Neural crest cell (in vitro differentiated cells): ENCODE measurements at regions not wholly inside any gene's neighbourhood (a gene's known extent, or its start where the extent isn't known, plus 50 kb on each side); places are given as distances from the start of the nearest gene placed in this dataset.
A peak's percentile ranks its signal among the peaks of the same experiment; 100 is the strongest.

ENCODE experiments used
- DNase-seq: peaks from one replicate; pipeline ENCODE4 v3.0.0; 2021; ENCODE audit warnings: low read depth, mixed read lengths, low spot score
- H3K27ac Mint-ChIP-seq: one replicate; pipeline ENCODE4 v1.8.0; 2021; ENCODE audit warnings: mild to moderate bottlenecking, mixed read lengths; ENCODE audit not compliant: unreplicated experiment
- H3K27me3 Mint-ChIP-seq: 2 replicates; pipeline ENCODE4 v1.8.0; 2021; ENCODE audit warnings: low read depth, mild to moderate bottlenecking, mixed read lengths
- H3K36me3 Mint-ChIP-seq: 2 replicates; pipeline ENCODE4 v1.8.0; 2021; ENCODE audit warnings: low read depth, mild to moderate bottlenecking, mixed read lengths
- H3K4me1 Mint-ChIP-seq: 2 replicates; pipeline ENCODE4 v1.8.0; 2021; ENCODE audit warnings: mixed read lengths
- H3K4me3 Mint-ChIP-seq: one replicate; pipeline ENCODE4 v1.8.0; 2021; ENCODE audit warnings: mild to moderate bottlenecking, mixed read lengths
- H3K9me3 Mint-ChIP-seq: 2 replicates; pipeline ENCODE4 v1.8.0; 2021; ENCODE audit warnings: mixed read lengths
- TF ChIP-seq, protein P1 (sequence below): fragments of 200-600 bp; sonication (generic); conservative IDR thresholded peaks from 2 replicates; pipeline ENCODE4 v1.5.0; 2021; ENCODE audit warnings: antibody characterized with exemption, mild to moderate bottlenecking

DNA sequence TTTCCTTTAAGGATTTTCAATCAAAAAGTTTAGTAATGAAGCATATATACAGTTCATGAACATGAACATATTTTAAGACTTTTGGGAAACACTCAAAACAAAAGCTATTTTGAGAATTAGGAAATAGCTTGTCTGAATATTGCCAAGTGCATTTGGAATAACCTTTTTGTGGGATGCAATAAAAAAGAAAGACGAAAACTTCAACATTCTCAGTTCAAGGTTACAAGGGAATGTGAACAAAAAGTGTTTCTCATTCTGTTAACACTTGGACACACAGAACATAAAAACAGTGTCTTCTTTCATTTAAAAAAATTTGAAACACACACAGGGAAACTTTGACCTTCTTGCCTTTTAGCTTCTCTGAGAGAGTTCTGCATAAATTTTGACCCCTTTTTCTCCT, 72.7 kb upstream of the TCF21 start:
- Mint-ChIP-seq H3K9me3 (peaks cover 3% of the 10 kb centered on the region), H3K36me3 (no peaks in the 10 kb centered on the region), H3K27ac (no peak overlapping the region), H3K4me1 (peaks cover 6% of the 10 kb centered on the region), H3K4me3 (no peak overlapping the region), H3K27me3 (no peaks in the 10 kb centered on the region)
- no peak for DNase-seq
- TF ChIP-seq, protein P1, sequence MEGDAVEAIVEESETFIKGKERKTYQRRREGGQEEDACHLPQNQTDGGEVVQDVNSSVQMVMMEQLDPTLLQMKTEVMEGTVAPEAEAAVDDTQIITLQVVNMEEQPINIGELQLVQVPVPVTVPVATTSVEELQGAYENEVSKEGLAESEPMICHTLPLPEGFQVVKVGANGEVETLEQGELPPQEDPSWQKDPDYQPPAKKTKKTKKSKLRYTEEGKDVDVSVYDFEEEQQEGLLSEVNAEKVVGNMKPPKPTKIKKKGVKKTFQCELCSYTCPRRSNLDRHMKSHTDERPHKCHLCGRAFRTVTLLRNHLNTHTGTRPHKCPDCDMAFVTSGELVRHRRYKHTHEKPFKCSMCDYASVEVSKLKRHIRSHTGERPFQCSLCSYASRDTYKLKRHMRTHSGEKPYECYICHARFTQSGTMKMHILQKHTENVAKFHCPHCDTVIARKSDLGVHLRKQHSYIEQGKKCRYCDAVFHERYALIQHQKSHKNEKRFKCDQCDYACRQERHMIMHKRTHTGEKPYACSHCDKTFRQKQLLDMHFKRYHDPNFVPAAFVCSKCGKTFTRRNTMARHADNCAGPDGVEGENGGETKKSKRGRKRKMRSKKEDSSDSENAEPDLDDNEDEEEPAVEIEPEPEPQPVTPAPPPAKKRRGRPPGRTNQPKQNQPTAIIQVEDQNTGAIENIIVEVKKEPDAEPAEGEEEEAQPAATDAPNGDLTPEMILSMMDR = no peak

DNA sequence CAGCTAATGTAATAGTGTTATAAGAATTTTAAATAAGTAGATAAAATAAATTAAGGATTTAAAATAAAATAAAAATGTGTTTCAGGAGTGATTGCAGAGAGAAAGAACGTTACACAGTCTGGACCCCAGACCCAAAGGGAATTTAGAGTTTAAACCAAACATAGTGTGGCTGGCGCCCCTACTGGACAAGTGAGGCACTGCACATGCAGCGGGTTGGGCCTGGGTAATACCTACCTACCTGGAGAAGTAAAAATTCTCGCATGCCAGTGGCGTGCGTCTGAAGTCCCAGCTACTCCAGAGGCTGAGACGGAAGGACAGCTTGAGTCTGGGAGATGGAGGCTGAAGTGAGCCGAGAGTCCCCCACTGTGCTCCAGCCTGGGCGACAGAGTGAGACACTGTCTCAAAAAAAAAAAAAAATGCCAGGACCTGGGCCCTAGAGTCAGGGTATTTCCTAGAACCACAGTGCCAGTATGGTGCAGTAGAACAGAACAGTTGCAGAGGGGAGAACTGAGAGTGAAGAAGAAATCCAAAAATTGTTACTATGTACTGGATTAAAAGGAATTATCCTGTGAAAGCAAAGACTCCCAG, 71.4 kb upstream of the TCF21 start:
- no peaks in the 10 kb centered on the region for H3K36me3 Mint-ChIP-seq
- H3K4me3 Mint-ChIP-seq = no peak overlapping the region
- H3K4me1 Mint-ChIP-seq = peaks cover 6% of the 10 kb centered on the region
- no peak overlapping the region for H3K27ac Mint-ChIP-seq
- no peaks in the 10 kb centered on the region for H3K9me3 Mint-ChIP-seq
- TF ChIP-seq, protein P1 = peak; percentile 72
- peak; percentile 41 for DNase-seq
- H3K27me3 Mint-ChIP-seq = no peaks in the 10 kb centered on the region

DNA sequence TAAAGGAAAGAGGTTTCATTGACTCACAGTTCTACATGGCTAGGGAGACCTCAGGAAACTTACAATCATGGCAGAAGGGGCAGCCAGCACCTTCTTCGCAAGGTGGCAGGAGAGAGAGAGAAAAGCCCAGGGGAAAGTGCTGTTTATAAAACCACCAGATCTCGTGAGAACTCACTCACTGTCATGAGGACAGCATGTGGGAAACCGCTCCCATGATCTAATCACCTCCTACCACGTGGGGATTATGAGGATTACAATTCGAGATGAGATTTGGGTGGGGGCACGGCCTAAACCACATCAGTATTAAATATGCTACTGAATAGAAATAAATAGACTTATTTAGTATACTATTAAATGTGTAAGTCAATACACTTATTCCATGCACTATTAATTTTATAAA, 70.6 kb upstream of the TCF21 start:
- Mint-ChIP-seq H3K4me1 (peaks cover 6% of the 10 kb centered on the region), H3K36me3 (no peaks in the 10 kb centered on the region), H3K9me3 (no peaks in the 10 kb centered on the region), H3K4me3 (no peak overlapping the region), H3K27me3 (no peaks in the 10 kb centered on the region), H3K27ac (no peak overlapping the region)
- DNase-seq = no peak
- TF ChIP-seq, protein P1 = no peak

DNA sequence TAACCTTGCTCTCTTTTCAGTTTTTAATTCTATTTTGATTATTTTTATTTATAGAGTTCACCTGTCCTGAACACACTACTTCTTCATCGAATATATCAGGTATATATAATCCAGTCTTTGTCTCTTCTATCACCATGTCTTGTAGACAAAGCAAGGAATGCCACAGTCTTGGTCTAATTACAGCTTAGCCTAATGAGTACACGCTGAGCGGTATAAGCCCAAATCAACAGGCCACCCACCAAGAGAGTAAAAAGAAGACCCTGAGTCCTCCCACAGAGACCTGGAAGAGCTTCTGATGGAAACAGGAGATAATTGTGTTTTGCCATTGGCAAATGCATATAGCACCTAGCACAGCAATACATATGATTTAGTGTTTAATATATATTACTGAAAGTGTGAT, 68.7 kb upstream of the TCF21 start:
- Mint-ChIP-seq H3K9me3 (no peaks in the 10 kb centered on the region), H3K4me3 (no peak overlapping the region), H3K27me3 (no peaks in the 10 kb centered on the region), H3K4me1 (peaks cover 6% of the 10 kb centered on the region), H3K36me3 (no peaks in the 10 kb centered on the region), H3K27ac (no peak overlapping the region)
- no peak for DNase-seq
- TF ChIP-seq, protein P1 = no peak

DNA sequence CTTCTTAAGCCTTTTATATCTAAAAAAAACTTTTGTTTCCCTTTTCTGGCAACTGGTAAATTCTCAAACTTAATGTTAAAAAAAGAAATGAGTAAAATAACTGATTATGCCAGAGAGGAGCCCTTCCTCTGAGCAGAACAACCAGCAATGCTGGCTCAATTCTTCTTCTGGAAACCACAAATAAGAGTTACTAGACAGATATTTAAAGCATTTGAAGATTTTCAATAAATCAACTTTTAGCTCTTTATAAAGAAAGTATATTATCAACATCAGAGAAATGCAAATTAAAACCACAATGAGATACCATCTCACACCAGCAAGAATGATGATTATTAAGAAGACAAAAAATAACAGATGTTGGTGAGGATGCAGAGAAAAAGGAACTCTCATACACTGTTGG, 61.1 kb upstream of the TCF21 start:
- Mint-ChIP-seq H3K27me3 (peaks cover 19% of the 10 kb centered on the region), H3K4me3 (no peak overlapping the region), H3K36me3 (no peaks in the 10 kb centered on the region), H3K4me1 (no peaks in the 10 kb centered on the region), H3K9me3 (no peaks in the 10 kb centered on the region), H3K27ac (no peak overlapping the region)
- no peak for DNase-seq
- TF ChIP-seq, protein P1 = no peak
